GM12878 (cell line): ENCODE measurements at regions not wholly inside any gene's neighbourhood (a gene's known extent, or its start where the extent isn't known, plus 50 kb on each side); places are given as distances from the start of the nearest gene placed in this dataset.

ENCODE experiments used
- ATAC-seq: fragments of 200-7000 bp; cut with Tn5 transposase; 3 replicates; pipeline ENCODE4 v1.9.1; 2020; ENCODE audit warnings: mild to moderate bottlenecking, moderate library complexity
- BruUV-seq: library from RNA; stranded (reverse); fragments of 400-500 nt; replicated peaks from 2 replicates; lab custom pipeline; 2021; lab: Mats Ljungman, UMichigan
- CTCF ChIA-PET: fragments of 300-600 bp; sonication (Branson Sonifier 250); formaldehyde crosslinking; extraction: SDS; loops from one replicate; lab custom pipeline; 2021; ENCODE audit warnings: inconsistent platforms; lab: Yijun Ruan, JAX
- POLR2A ChIA-PET: fragments of 350-600 bp; formaldehyde crosslinking; extraction: SDS; loops from one replicate; lab custom pipeline; 2021; ENCODE audit warnings: inconsistent platforms; lab: Charles Lee
- RAD21 ChIA-PET: fragments of 300-600 bp; sonication (Branson Sonifier 250); formaldehyde crosslinking; loops from one replicate; lab custom pipeline; 2023; ENCODE audit warnings: antibody characterized with exemption; ENCODE audit not compliant: unreplicated experiment; lab: Charles Lee
- SMC1A ChIA-PET: fragments of 300-600 bp; sonication (Branson Sonifier 250); formaldehyde crosslinking; loops from one replicate; lab custom pipeline; 2023; ENCODE audit not compliant: unreplicated experiment, uncharacterized antibody; lab: Charles Lee
- DNase-seq: peaks from one replicate; pipeline ENCODE4 v3.0.0-alpha.2; 2011; ENCODE audit warnings: low read depth, low spot score
- FAIRE-seq: peaks from 3 replicates; lab custom pipeline; 2011; peaks lifted over from hg19 to GRCh38; lab: Jason Lieb, UNC
- H2AFZ ChIP-seq: 2 replicates; pipeline ENCODE4 v1.6.0; 2011; ENCODE audit warnings: low read depth, low read length, control low read depth; ENCODE audit not compliant: control insufficient read depth
- H3K27ac ChIP-seq: 2 replicates; pipeline ENCODE4 v1.5.1; 2011; ENCODE audit warnings: control low read depth; ENCODE audit not compliant: control insufficient read depth, insufficient read depth
- H3K27me3 ChIP-seq, 2 experiments: replicated peaks in 1 of 2; 2 replicates each; pipeline versions ENCODE4 v1.6.0 to v1.6.1; 2011; ENCODE audit warnings: low read length in 1 of 2; ENCODE audit not compliant: control insufficient read depth in 2 of 2, insufficient read depth in 2 of 2
- H3K36me3 ChIP-seq, 2 experiments: 2 replicates each; pipeline ENCODE4 v1.5.1; 2011; ENCODE audit warnings: low read length in 1 of 2; ENCODE audit not compliant: control insufficient read depth in 2 of 2, insufficient read depth in 2 of 2
- H3K4me1 ChIP-seq: 2 replicates; pipeline ENCODE4 v1.6.1; 2011; ENCODE audit warnings: mild to moderate bottlenecking, low read length, moderate library complexity, mixed read lengths; ENCODE audit not compliant: control insufficient read depth, insufficient read depth
- H3K4me2 ChIP-seq: 2 replicates; pipeline ENCODE4 v1.6.0; 2011; ENCODE audit warnings: control low read depth; ENCODE audit not compliant: control insufficient read depth, insufficient read depth
- H3K4me3 ChIP-seq: fragments of 200-600 bp; sonication (generic); 2 replicates; pipeline ENCODE4 v1.5.1; 2016
- H3K79me2 ChIP-seq: 2 replicates; pipeline ENCODE4 v1.6.0; 2011; ENCODE audit warnings: low read length; ENCODE audit not compliant: control insufficient read depth, insufficient read depth
- H3K9ac ChIP-seq: 2 replicates; pipeline ENCODE4 v1.8.0; 2011; ENCODE audit warnings: low read length, control low read depth, mixed read lengths; ENCODE audit not compliant: control insufficient read depth, insufficient read depth
- H3K9me3 ChIP-seq: replicated peaks from 3 replicates; pipeline ENCODE4 v1.5.1; 2011; ENCODE audit warnings: mild to moderate bottlenecking, low read length; ENCODE audit not compliant: control insufficient read depth, insufficient read depth
- H4K20me1 ChIP-seq: 2 replicates; pipeline ENCODE4 v1.6.0; 2011; ENCODE audit not compliant: control insufficient read depth, insufficient read depth
- CTCF ChIP-seq, 3 experiments: IDR thresholded peaks in 2 of 3; conservative IDR thresholded peaks in 1 of 3; 2 replicates each; pipeline ENCODE4 v1.5.1; 2011; ENCODE audit warnings: low read depth in 3 of 3, low read length in 3 of 3, mild to moderate bottlenecking in 3 of 3, control low read depth in 2 of 3, moderate library complexity in 2 of 3, inconsistent platforms in 1 of 3, mixed read lengths in 1 of 3; ENCODE audit not compliant: control insufficient read depth in 2 of 3, insufficient read depth in 1 of 3; ENCODE audit errors: extremely low read depth in 1 of 3
- EZH2 ChIP-seq: IDR thresholded peaks from 2 replicates; pipeline ENCODE4 v1.6.1; 2012; ENCODE audit warnings: low read depth, mild to moderate bottlenecking, control low read depth, inconsistent platforms, low read length, borderline replicate concordance; ENCODE audit not compliant: control insufficient read depth
- FOXK2 ChIP-seq: fragments of 450-650 bp; IDR thresholded peaks from 2 replicates; pipeline ENCODE4 v1.6.1; 2017; ENCODE audit warnings: mild to moderate bottlenecking, moderate library complexity
- HDGF ChIP-seq: fragments of 450-650 bp; IDR thresholded peaks from 2 replicates; pipeline ENCODE4 v1.6.1; 2016; ENCODE audit warnings: antibody characterized with exemption
- POLR2AphosphoS2 ChIP-seq: IDR thresholded peaks from 2 replicates; pipeline ENCODE4 v1.6.1; 2011; ENCODE audit warnings: low read depth, mild to moderate bottlenecking, low read length, improper control_type of control experiment, moderate library complexity
- WGBS: methylation state at CpG from one replicate; pipeline ENCODE4 v1.1.6; 2016; ENCODE audit warnings: low lambda C conversion rate; ENCODE audit not compliant: insufficient replicate concordance, insufficient coverage; ENCODE audit errors: missing lambda C conversion rate; 5-methylcytosine and 5-hydroxymethylcytosine counted together
- in situ Hi-C: fragments of 300-500 bp; cut with MboI; formaldehyde crosslinking; loops from 9 replicates; pipeline ENCODE4 v1.14.3; 2018; ENCODE audit warnings: mixed read lengths
- intact Hi-C: fragments of 100-400 bp; cut with micrococcal nuclease; formaldehyde crosslinking; loops from one replicate; pipeline ENCODE4 v1.14.2; 2022; ENCODE audit not compliant: unreplicated experiment
- TF ChIP-seq, protein P1 (sequence below): fragments of 450-650 bp; formaldehyde crosslinking; IDR thresholded peaks from 2 replicates; pipeline ENCODE4 v1.4.0; 2020; ENCODE audit warnings: mild to moderate bottlenecking, moderate library complexity
- TF ChIP-seq, protein P2 (sequence below): IDR thresholded peaks from 2 replicates; pipeline ENCODE4 v1.6.1; 2012; ENCODE audit warnings: improper control_type of control experiment, low read depth, low read length; ENCODE audit not compliant: insufficient replicate concordance

DNA sequence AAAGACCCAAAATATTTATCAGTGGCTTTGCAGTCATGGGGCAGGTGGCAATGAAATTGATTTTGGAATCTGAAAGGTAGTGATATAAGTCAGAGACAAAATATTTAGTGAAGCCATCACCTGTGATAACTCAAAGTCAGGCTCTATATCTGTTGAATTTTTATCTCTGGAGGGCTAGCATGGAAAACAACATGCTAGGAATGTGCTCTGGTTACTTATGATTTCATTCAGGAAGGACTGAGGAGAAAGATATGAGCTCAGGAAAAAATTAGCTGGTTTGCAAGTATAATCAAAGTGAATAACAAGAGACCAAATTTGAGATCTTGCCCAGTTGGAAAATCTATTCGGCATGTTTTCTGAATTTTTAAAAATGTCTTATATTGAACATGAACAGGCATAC, 364.6 kb upstream of the LRRC7 start:
- 76% methylated on average over 1 of the region's 1 CpG for WGBS
- intact Hi-C loops = no loop called here
- no peak overlapping the region for H3K4me2 ChIP-seq
- ChIA-PET SMC1A (interaction anchor here (0.7 to 1.5 kb wide), 2 partner anchors 51 to 66 kb away, joined by 3 read pairs; no protein-coding TSS in a partner anchor), RAD21 (no interaction called here), CTCF (no interaction called here), POLR2A (interaction anchor here (0.6 kb wide), 1 partner anchor 373 kb away, joined by 3 read pairs; no protein-coding TSS in a partner anchor)
- no peak overlapping the region for H3K9ac ChIP-seq
- H4K20me1 ChIP-seq = no peaks in the 10 kb centered on the region
- TF ChIP-seq EZH2 (no peak), FOXK2 (no peak), CTCF (IDR thresholded peaks at IDR 0.05 in 2 of 3, conservative IDR thresholded peaks at IDR 0.05 in 1 of 3; ENCODE audit: control insufficient read depth in 2 of 3, extremely low read depth in 1 of 3, insufficient read depth in 1 of 3, low read depth in 3 of 3, low read length in 3 of 3) (no peak), POLR2AphosphoS2 (no peak), HDGF (no peak)
- TF ChIP-seq, protein P1, sequence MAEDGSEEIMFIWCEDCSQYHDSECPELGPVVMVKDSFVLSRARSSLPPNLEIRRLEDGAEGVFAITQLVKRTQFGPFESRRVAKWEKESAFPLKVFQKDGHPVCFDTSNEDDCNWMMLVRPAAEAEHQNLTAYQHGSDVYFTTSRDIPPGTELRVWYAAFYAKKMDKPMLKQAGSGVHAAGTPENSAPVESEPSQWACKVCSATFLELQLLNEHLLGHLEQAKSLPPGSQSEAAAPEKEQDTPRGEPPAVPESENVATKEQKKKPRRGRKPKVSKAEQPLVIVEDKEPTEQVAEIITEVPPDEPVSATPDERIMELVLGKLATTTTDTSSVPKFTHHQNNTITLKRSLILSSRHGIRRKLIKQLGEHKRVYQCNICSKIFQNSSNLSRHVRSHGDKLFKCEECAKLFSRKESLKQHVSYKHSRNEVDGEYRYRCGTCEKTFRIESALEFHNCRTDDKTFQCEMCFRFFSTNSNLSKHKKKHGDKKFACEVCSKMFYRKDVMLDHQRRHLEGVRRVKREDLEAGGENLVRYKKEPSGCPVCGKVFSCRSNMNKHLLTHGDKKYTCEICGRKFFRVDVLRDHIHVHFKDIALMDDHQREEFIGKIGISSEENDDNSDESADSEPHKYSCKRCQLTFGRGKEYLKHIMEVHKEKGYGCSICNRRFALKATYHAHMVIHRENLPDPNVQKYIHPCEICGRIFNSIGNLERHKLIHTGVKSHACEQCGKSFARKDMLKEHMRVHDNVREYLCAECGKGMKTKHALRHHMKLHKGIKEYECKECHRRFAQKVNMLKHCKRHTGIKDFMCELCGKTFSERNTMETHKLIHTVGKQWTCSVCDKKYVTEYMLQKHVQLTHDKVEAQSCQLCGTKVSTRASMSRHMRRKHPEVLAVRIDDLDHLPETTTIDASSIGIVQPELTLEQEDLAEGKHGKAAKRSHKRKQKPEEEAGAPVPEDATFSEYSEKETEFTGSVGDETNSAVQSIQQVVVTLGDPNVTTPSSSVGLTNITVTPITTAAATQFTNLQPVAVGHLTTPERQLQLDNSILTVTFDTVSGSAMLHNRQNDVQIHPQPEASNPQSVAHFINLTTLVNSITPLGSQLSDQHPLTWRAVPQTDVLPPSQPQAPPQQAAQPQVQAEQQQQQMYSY (CRISPR knock-in tag) = no peak
- TF ChIP-seq, protein P2, sequence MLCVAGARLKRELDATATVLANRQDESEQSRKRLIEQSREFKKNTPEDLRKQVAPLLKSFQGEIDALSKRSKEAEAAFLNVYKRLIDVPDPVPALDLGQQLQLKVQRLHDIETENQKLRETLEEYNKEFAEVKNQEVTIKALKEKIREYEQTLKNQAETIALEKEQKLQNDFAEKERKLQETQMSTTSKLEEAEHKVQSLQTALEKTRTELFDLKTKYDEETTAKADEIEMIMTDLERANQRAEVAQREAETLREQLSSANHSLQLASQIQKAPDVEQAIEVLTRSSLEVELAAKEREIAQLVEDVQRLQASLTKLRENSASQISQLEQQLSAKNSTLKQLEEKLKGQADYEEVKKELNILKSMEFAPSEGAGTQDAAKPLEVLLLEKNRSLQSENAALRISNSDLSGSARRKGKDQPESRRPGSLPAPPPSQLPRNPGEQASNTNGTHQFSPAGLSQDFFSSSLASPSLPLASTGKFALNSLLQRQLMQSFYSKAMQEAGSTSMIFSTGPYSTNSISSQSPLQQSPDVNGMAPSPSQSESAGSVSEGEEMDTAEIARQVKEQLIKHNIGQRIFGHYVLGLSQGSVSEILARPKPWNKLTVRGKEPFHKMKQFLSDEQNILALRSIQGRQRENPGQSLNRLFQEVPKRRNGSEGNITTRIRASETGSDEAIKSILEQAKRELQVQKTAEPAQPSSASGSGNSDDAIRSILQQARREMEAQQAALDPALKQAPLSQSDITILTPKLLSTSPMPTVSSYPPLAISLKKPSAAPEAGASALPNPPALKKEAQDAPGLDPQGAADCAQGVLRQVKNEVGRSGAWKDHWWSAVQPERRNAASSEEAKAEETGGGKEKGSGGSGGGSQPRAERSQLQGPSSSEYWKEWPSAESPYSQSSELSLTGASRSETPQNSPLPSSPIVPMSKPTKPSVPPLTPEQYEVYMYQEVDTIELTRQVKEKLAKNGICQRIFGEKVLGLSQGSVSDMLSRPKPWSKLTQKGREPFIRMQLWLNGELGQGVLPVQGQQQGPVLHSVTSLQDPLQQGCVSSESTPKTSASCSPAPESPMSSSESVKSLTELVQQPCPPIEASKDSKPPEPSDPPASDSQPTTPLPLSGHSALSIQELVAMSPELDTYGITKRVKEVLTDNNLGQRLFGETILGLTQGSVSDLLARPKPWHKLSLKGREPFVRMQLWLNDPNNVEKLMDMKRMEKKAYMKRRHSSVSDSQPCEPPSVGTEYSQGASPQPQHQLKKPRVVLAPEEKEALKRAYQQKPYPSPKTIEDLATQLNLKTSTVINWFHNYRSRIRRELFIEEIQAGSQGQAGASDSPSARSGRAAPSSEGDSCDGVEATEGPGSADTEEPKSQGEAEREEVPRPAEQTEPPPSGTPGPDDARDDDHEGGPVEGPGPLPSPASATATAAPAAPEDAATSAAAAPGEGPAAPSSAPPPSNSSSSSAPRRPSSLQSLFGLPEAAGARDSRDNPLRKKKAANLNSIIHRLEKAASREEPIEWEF = no peak
- H2AFZ ChIP-seq = no peak overlapping the region
- DNase-seq (no peak), FAIRE-seq (no peak), ATAC-seq (no peak)
- no peaks in the 10 kb centered on the region for H3K79me2 ChIP-seq
- H3K9me3 ChIP-seq = no peaks in the 10 kb centered on the region
- no peaks in the 10 kb centered on the region for H3K27me3 ChIP-seq
- H3K27ac ChIP-seq = no peak overlapping the region
- in situ Hi-C loops = no loop called here
- no TSS peak for BruUV-seq
- H3K4me3 ChIP-seq = no peak overlapping the region
- no peaks in the 10 kb centered on the region for H3K4me1 ChIP-seq
- no peaks in the 10 kb centered on the region for H3K36me3 ChIP-seq
